ENCODE measurements at regions not wholly inside any gene's neighbourhood (a gene's known extent, or its start where the extent isn't known, plus 50 kb on each side); places are given as distances from the start of the nearest gene placed in this dataset.
"Not testable (repeated sequence)": the region's sequence is repeated elsewhere in the genome, so short reads cannot be mapped to it uniquely, and the experiment has no call there.

- H3K9me3 Mint-ChIP-seq; ATAC-seq (ENCODE audit: low read depth); POLR2A ChIA-PET; H3K4me3 Mint-ChIP-seq; H3K4me1 Mint-ChIP-seq; H3K36me3 Mint-ChIP-seq; DNase-seq; H3K27me3 Mint-ChIP-seq; H3K27ac Mint-ChIP-seq: not testable (repeated sequence)
These were observed 831.7 kb downstream of the RAPGEF2 start for GRCh38 chr4:159934602-159935001.

GRCh38 chr4:159937595-159937994 lies 834.7 kb downstream of the RAPGEF2 start:
- peaks cover 2% of the 10 kb centered on the region for H3K9me3 Mint-ChIP-seq
- POLR2A ChIA-PET = no interaction called here
- H3K4me1 Mint-ChIP-seq = no peaks in the 10 kb centered on the region
- ATAC-seq (ENCODE audit: low read depth) = no peak
- H3K36me3 Mint-ChIP-seq = no peaks in the 10 kb centered on the region
- no peak overlapping the region for H3K27ac Mint-ChIP-seq
- H3K27me3 Mint-ChIP-seq = no peaks in the 10 kb centered on the region
- H3K4me3 Mint-ChIP-seq = no peak overlapping the region
- DNase-seq = no peak

- H3K36me3 Mint-ChIP-seq; DNase-seq; H3K4me3 Mint-ChIP-seq; H3K9me3 Mint-ChIP-seq; H3K27ac Mint-ChIP-seq; ATAC-seq (ENCODE audit: low read depth); H3K27me3 Mint-ChIP-seq; H3K4me1 Mint-ChIP-seq; POLR2A ChIA-PET: not testable (repeated sequence)
These were observed 836.8 kb downstream of the RAPGEF2 start for GRCh38 chr4:159939681-159940080.

DNA sequence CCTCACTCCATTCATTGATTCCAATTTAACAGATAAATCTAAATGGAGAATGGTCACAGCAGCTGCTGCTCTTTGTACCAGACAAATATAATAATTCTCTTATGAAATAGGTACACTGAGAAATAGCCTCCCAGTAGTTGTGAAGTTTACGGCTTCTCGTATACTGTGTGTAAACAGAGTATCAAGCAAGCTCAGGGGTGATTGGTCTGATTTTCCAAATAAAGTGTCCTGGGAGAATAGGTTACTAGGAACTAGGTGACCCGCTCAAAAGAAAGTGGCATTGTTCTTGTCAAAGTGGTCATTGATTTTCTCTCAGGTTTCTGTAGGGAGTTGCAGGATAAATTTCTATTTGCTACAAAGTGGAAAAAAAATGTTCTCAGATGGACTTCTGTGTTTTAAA lies 838.2 kb downstream of the RAPGEF2 start:
- ATAC-seq (ENCODE audit: low read depth) = no peak
- no peaks in the 10 kb centered on the region for H3K36me3 Mint-ChIP-seq
- H3K4me3 Mint-ChIP-seq = no peak overlapping the region
- POLR2A ChIA-PET = no interaction called here
- no peak overlapping the region for H3K27ac Mint-ChIP-seq
- no peak for DNase-seq
- H3K9me3 Mint-ChIP-seq = no peaks in the 10 kb centered on the region
- H3K27me3 Mint-ChIP-seq = no peaks in the 10 kb centered on the region
- no peaks in the 10 kb centered on the region for H3K4me1 Mint-ChIP-seq

GRCh38 chr4:159944477-159944876 lies 841.6 kb downstream of the RAPGEF2 start:
- POLR2A ChIA-PET = no interaction called here
- Mint-ChIP-seq H3K27me3 (no peaks in the 10 kb centered on the region), H3K36me3 (no peaks in the 10 kb centered on the region), H3K4me1 (no peaks in the 10 kb centered on the region), H3K4me3 (no peak overlapping the region), H3K27ac (no peak overlapping the region), H3K9me3 (no peaks in the 10 kb centered on the region)
- ATAC-seq (ENCODE audit: low read depth) (no peak), DNase-seq (no peak)

DNA sequence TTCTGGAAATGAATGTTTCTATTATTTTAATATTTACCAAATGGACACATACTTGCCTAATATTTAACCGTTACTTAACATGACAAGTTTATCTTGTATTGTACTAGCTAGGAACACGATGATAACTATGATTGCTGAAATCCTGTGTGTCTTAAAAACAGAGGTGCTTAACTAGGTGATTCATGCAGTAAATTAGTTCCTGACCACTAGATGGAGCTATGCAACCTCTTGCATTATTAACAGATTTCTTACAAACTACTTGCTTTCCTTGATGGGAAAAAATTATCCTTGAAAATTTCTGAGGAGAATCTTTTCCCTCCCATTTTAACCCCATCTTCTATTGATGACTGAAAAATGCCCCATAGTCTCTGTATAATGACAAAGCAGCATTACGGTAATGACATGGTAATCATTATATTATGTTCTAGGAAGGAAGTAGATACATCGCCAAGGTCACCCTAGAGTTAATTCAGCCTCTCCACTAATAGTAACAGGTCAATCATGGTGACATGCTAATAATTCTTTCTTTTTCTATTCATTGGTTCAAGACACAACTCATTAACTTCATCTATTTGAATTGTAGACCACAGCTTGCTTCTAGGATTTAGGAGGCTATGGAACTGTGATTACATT lies 844.2 kb downstream of the RAPGEF2 start:
- H3K27me3 Mint-ChIP-seq = peaks cover 2% of the 10 kb centered on the region
- POLR2A ChIA-PET = no interaction called here
- no peak for ATAC-seq (ENCODE audit: low read depth)
- DNase-seq = no peak
- H3K4me3 Mint-ChIP-seq = no peak overlapping the region
- H3K4me1 Mint-ChIP-seq = no peaks in the 10 kb centered on the region
- no peaks in the 10 kb centered on the region for H3K9me3 Mint-ChIP-seq
- H3K36me3 Mint-ChIP-seq = no peaks in the 10 kb centered on the region
- H3K27ac Mint-ChIP-seq = no peak overlapping the region

- Mint-ChIP-seq H3K27me3 (peaks cover 2% of the 10 kb centered on the region), H3K4me1 (no peaks in the 10 kb centered on the region), H3K9me3 (no peaks in the 10 kb centered on the region), H3K36me3 (no peaks in the 10 kb centered on the region), H3K4me3 (no peak overlapping the region), H3K27ac (no peak overlapping the region)
- POLR2A ChIA-PET = no interaction called here
- DNase-seq = no peak
- no peak for ATAC-seq (ENCODE audit: low read depth)
These were observed 847.8 kb downstream of the RAPGEF2 start for GRCh38 chr4:159950707-159951106.

- Mint-ChIP-seq H3K27me3 (no peaks in the 10 kb centered on the region), H3K36me3 (no peaks in the 10 kb centered on the region), H3K4me1 (no peaks in the 10 kb centered on the region), H3K9me3 (no peaks in the 10 kb centered on the region), H3K4me3 (no peak overlapping the region), H3K27ac (no peak overlapping the region)
- POLR2A ChIA-PET = no interaction called here
- DNase-seq (no peak), ATAC-seq (ENCODE audit: low read depth) (no peak)
These were observed 863.9 kb downstream of the RAPGEF2 start for GRCh38 chr4:159966746-159967145.

DNA sequence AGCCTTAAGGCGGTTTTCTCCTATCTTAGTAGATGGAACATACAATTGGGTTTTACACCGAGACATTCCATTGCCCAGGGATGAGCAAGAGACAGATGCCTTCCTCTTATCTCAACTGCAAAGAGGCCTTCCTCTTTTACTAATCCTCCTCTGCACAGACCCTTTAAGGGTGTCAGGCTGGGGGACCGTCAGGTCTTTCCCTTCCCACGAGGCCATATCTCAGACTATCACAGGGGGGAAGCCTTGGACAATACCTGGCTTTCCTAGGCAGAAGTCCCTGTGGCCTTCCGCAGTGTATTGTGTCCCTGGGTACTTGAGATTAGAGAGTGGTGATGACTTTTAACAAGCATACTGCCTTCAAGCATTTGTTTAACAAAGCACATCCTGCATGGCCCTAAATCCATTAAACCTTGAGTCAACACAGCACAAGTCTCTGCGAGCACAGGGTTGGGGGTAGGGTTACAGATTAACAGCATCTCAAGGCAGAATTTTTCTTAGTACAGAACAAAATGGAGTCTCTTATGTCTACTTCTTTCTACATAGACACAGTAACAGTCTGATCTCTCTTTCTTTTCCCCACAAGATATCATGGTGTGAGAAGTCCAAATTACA lies 874.1 kb downstream of the RAPGEF2 start:
- POLR2A ChIA-PET; DNase-seq; H3K4me1 Mint-ChIP-seq; H3K27me3 Mint-ChIP-seq; H3K9me3 Mint-ChIP-seq; ATAC-seq (ENCODE audit: low read depth); H3K27ac Mint-ChIP-seq; H3K4me3 Mint-ChIP-seq; H3K36me3 Mint-ChIP-seq: not testable (repeated sequence)

DNA sequence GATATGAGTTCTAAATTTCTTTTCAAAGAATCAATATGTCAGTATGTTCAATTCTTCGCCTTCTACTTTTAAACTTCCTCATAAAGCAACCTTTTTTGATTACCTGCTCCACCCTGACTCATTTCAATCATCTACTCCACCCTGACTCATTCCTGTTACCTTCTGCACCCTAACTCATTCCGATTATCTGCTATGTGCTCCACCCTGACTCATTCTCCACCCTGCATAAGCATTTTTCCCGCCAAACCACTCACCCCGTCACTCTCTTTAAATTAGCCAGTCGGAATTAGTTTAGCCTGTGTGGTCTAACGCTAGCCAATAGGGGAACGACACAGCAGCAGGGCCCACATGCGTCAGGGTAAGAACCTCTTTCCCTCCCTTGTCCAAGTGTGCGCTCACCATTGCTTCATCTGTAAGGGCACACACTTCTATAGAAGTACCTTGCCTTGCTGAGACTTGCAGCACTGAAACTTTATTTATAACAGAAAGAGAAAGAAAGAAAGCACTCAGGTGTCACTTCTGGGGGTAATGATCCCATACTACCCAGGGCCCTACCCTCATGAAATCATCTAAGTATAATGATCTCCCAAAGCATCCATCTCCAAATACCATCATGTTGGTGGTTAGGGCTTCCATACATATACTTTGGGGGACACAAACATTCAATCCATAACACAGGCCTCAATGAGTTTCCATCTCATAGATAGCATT lies 875.2 kb downstream of the RAPGEF2 start:
- DNase-seq (no peak), ATAC-seq (ENCODE audit: low read depth) (no peak)
- peaks cover 1% of the 10 kb centered on the region for H3K9me3 Mint-ChIP-seq
- no peaks in the 10 kb centered on the region for H3K27me3 Mint-ChIP-seq
- H3K4me1 Mint-ChIP-seq = no peaks in the 10 kb centered on the region
- no peak overlapping the region for H3K27ac Mint-ChIP-seq
- POLR2A ChIA-PET = no interaction called here
- no peaks in the 10 kb centered on the region for H3K36me3 Mint-ChIP-seq
- H3K4me3 Mint-ChIP-seq = no peak overlapping the region

- no peaks in the 10 kb centered on the region for H3K36me3 Mint-ChIP-seq
- no peak overlapping the region for H3K4me3 Mint-ChIP-seq
- no peaks in the 10 kb centered on the region for H3K4me1 Mint-ChIP-seq
- DNase-seq (no peak), ATAC-seq (ENCODE audit: low read depth) (no peak)
- no peak overlapping the region for H3K27ac Mint-ChIP-seq
- no peaks in the 10 kb centered on the region for H3K27me3 Mint-ChIP-seq
- no peaks in the 10 kb centered on the region for H3K9me3 Mint-ChIP-seq
- POLR2A ChIA-PET = no interaction called here
These were observed 876.5 kb downstream of the RAPGEF2 start for GRCh38 chr4:159979351-159979750.

DNA sequence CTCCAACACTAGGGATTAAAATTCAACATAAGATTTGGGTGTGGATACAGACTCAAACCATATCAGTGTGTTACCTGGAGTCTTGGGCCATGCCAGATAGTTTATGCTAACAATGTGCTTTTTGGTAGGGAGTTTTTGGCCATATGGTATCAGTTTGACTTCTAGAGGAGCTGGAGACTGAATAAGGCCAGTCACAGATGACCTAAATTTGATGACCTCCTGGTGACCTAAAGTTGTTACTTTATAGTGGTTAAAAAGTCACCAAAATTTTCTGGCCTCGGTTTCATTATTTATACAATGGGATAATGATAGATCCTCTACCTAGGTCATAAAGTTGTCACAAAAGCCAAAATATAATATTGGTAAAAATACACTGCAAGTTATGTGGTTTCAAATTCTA lies 877.1 kb downstream of the RAPGEF2 start:
- no peaks in the 10 kb centered on the region for H3K27me3 Mint-ChIP-seq
- no peak overlapping the region for H3K27ac Mint-ChIP-seq
- ATAC-seq (ENCODE audit: low read depth) (no peak), DNase-seq (no peak)
- no peaks in the 10 kb centered on the region for H3K36me3 Mint-ChIP-seq
- POLR2A ChIA-PET = no interaction called here
- no peaks in the 10 kb centered on the region for H3K4me1 Mint-ChIP-seq
- H3K9me3 Mint-ChIP-seq = no peaks in the 10 kb centered on the region
- H3K4me3 Mint-ChIP-seq = no peak overlapping the region

GRCh38 chr4:159980826-159981468 lies 878.1 kb downstream of the RAPGEF2 start:
- DNase-seq (no peak), ATAC-seq (ENCODE audit: low read depth) (no peak)
- no peaks in the 10 kb centered on the region for H3K27me3 Mint-ChIP-seq
- H3K4me3 Mint-ChIP-seq = no peak overlapping the region
- POLR2A ChIA-PET = no interaction called here
- H3K36me3 Mint-ChIP-seq = no peaks in the 10 kb centered on the region
- no peaks in the 10 kb centered on the region for H3K9me3 Mint-ChIP-seq
- H3K27ac Mint-ChIP-seq = no peak overlapping the region
- H3K4me1 Mint-ChIP-seq = no peaks in the 10 kb centered on the region

- DNase-seq (no peak), ATAC-seq (ENCODE audit: low read depth) (no peak)
- H3K4me3 Mint-ChIP-seq = no peak overlapping the region
- H3K4me1 Mint-ChIP-seq = no peaks in the 10 kb centered on the region
- no peak overlapping the region for H3K27ac Mint-ChIP-seq
- POLR2A ChIA-PET = no interaction called here
- no peaks in the 10 kb centered on the region for H3K27me3 Mint-ChIP-seq
- no peaks in the 10 kb centered on the region for H3K36me3 Mint-ChIP-seq
- no peaks in the 10 kb centered on the region for H3K9me3 Mint-ChIP-seq
These were observed 878.6 kb downstream of the RAPGEF2 start for GRCh38 chr4:159981469-159981856.
